Upper lobe of right lung (tissue), 1 donor: ENCODE measurements at regions not wholly inside any gene's neighbourhood (a gene's known extent, or its start where the extent isn't known, plus 50 kb on each side); places are given as distances from the start of the nearest gene placed in this dataset.

ENCODE experiments used
- ATAC-seq: fragments of 200-7000 bp; cut with Tn5 transposase; one replicate; pipeline ENCODE4 v1.9.1; 2020; ENCODE audit warnings: mild to moderate bottlenecking, moderate library complexity
- DNase-seq: peaks from one replicate; pipeline ENCODE4 v3.0.0-alpha.2; 2020
- H3K27ac ChIP-seq: fragments of 200-600 bp; one replicate; pipeline ENCODE4 v1.8.0; 2022
- H3K27me3 ChIP-seq: fragments of 200-600 bp; one replicate; pipeline ENCODE4 v1.8.0; 2022; ENCODE audit warnings: mild to moderate bottlenecking
- H3K36me3 ChIP-seq: fragments of 200-600 bp; one replicate; pipeline ENCODE4 v1.8.0; 2022
- H3K4me1 ChIP-seq: fragments of 200-600 bp; one replicate; pipeline ENCODE4 v1.8.0; 2022
- H3K4me3 ChIP-seq: fragments of 200-600 bp; one replicate; pipeline ENCODE4 v1.8.0; 2022; ENCODE audit warnings: mild to moderate bottlenecking
- H3K9me3 ChIP-seq: fragments of 200-600 bp; one replicate; pipeline ENCODE4 v1.8.0; 2022
- intact Hi-C: fragments of 100-400 bp; cut with DNase I; formaldehyde crosslinking; loops from one replicate; pipeline ENCODE4 v1.11.0; 2022
- TF ChIP-seq, protein P1 (sequence below): fragments of 200-600 bp; IDR thresholded peaks from one replicate; pipeline ENCODE4 v1.8.0; 2022; ENCODE audit warnings: antibody characterized with exemption
- donor health status: DM: no; HTN: yes; CAD: no; lungs with severe emphysema.

DNA sequence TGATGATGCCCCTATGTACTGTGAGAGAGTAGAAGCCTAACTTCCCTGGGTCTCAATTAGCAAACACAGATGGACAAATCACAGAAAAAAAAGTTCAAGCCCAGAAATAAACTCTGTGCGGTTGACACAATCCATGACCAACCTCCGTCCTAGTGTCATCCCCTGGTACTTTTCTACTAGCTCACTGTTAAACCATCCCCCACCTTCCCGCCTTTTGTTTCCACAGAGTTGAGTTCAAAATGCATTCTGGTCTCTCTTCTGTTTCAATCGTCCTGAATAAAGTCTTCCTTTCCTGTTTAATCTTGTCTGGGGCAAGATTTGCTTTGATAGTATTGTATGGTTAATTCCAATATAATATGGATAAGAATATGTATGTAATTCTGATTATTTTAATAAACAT lies 199.9 kb downstream of the SLC6A15 start:
- Histone ChIP-seq H3K27me3 (no peaks in the 10 kb centered on the region), H3K27ac (no peak overlapping the region), H3K9me3 (no peaks in the 10 kb centered on the region), H3K4me1 (no peaks in the 10 kb centered on the region), H3K36me3 (no peaks in the 10 kb centered on the region), H3K4me3 (no peak overlapping the region)
- TF ChIP-seq, protein P1, sequence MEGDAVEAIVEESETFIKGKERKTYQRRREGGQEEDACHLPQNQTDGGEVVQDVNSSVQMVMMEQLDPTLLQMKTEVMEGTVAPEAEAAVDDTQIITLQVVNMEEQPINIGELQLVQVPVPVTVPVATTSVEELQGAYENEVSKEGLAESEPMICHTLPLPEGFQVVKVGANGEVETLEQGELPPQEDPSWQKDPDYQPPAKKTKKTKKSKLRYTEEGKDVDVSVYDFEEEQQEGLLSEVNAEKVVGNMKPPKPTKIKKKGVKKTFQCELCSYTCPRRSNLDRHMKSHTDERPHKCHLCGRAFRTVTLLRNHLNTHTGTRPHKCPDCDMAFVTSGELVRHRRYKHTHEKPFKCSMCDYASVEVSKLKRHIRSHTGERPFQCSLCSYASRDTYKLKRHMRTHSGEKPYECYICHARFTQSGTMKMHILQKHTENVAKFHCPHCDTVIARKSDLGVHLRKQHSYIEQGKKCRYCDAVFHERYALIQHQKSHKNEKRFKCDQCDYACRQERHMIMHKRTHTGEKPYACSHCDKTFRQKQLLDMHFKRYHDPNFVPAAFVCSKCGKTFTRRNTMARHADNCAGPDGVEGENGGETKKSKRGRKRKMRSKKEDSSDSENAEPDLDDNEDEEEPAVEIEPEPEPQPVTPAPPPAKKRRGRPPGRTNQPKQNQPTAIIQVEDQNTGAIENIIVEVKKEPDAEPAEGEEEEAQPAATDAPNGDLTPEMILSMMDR, result no peak
- DNase-seq, result no peak
- intact Hi-C loops, result no loop called here
- no peak for ATAC-seq

DNA sequence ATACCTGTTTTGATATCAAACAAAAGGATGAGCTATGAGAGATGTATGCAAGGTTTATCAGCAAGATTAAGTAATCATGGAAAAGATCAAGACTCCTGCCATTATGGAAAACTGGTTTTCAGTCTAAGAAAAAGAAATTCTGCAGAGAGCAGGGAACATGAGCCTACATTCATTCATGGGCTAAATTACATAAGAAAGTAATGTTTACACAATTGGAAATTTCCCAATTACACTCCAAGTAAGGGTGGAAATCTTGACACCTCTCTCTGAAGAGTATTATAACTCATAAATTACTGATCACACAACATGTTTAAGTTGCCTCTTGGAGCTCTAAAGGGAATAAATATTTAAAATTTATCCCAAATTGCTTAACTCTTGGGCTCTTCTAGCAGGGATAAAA lies 206.2 kb downstream of the SLC6A15 start:
- Histone ChIP-seq H3K36me3 (no peaks in the 10 kb centered on the region), H3K27me3 (no peaks in the 10 kb centered on the region), H3K27ac (no peak overlapping the region), H3K9me3 (no peaks in the 10 kb centered on the region), H3K4me3 (no peak overlapping the region), H3K4me1 (no peaks in the 10 kb centered on the region)
- ATAC-seq, result no peak
- no peak for DNase-seq
- TF ChIP-seq, protein P1, result no peak
- intact Hi-C loops, result no loop called here

DNA sequence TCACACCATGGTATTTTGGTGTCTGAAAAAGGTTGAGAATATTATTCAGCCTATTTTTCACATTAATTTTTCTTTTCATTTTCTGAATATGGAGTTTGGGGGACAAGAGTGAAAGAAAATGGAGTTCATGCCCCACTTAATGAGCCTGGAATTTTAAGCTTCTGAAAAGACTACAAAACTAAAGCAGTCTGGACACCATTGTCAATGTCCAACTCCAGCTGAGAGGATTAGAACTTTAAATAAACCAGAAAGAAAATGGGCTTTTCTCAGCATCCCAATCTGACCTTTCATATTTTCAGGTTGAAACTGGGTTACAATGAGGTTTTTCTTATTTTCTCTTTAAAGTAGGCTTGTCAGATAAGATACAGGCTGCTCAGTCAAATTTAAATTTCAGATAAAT lies 207.7 kb downstream of the SLC6A15 start:
- ATAC-seq (no peak), DNase-seq (no peak)
- intact Hi-C loops, result no loop called here
- TF ChIP-seq, protein P1, result no peak
- Histone ChIP-seq H3K27ac (no peak overlapping the region), H3K36me3 (no peaks in the 10 kb centered on the region), H3K27me3 (no peaks in the 10 kb centered on the region), H3K4me3 (no peak overlapping the region), H3K4me1 (no peaks in the 10 kb centered on the region), H3K9me3 (no peaks in the 10 kb centered on the region)

DNA sequence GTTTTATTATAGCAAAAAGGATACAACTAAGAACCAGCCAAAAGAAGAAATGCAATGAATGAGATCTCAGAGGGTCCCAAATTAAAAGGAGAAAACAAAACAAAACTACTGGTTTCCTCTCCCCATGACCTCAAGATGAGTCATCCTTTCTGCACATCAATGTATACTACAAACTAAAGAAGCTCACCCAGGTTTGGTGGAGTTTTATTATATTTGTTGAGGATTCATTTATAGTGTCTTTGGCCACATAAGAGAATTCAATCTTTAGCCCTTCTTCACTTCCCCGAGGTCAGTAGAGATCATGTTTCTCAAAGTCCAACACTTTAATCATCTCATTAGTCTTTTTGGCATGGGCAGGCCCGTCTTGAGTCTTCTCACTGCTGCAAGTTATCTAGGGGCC lies 210.6 kb downstream of the SLC6A15 start:
- ATAC-seq, result no peak
- Histone ChIP-seq H3K4me1 (no peaks in the 10 kb centered on the region), H3K4me3 (no peak overlapping the region), H3K9me3 (no peaks in the 10 kb centered on the region), H3K27me3 (no peaks in the 10 kb centered on the region), H3K36me3 (no peaks in the 10 kb centered on the region), H3K27ac (no peak overlapping the region)
- TF ChIP-seq, protein P1, result no peak
- DNase-seq, result no peak
- intact Hi-C loops, result no loop called here

DNA sequence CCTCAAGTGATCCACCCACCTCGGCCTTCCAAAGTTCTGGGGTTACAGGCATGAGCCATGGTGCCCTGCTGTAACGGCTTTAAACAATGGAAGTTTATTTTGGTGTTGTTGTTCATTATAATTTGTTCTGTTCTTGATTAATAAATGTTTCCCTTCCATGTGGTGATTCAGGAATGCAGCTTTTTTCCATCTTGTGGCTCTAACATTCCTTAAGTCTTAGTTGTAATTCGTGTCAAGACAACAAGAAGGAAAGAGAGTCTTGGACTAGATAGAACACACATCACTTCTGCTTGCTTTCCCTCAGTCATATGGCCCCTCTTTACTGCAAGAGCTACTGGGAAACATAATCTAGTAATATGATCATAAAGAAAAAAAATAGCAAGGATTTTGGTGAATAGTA lies 211.6 kb downstream of the SLC6A15 start:
- no peak for ATAC-seq
- DNase-seq, result no peak
- no peaks in the 10 kb centered on the region for H3K9me3 ChIP-seq
- TF ChIP-seq, protein P1, result no peak
- intact Hi-C loops, result no loop called here
- no peaks in the 10 kb centered on the region for H3K36me3 ChIP-seq
- no peaks in the 10 kb centered on the region for H3K4me1 ChIP-seq
- H3K4me3 ChIP-seq, result no peak overlapping the region
- H3K27ac ChIP-seq, result no peak overlapping the region
- H3K27me3 ChIP-seq, result no peaks in the 10 kb centered on the region

DNA sequence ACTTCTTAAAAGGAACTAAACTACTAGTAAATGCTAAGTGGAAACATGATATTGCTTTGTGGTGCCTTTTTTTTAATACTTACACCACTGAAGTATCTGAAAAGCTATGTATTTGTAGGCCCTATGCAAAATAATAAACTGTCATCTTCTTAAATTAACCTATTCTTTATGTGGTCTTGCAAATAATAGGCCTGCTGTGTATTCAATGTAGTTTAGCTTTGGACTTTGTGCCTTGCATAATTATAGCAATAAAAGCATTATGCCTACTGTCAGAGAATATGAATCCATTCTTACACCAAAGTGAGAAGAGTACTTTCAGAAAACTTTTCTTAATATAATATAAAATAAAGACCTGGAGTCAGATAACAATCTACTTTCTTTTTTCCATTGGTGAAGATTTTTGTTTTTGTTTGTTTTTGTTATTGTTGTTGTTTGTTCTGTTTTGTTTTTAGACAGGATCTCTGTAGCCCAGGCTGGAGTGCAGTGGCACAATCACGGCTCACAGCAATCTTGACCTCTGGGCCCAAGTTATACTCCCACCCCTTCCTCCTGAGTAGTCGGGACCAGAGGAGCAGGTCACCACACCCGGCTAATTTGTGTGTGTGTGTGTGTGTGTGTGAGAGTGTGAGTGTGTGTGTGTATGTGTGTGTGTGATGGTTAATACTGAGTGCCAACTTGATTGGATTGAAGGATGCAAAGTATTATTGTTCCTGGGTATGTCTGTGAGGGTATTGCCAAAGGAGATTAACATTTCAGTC lies 213.8 kb downstream of the SLC6A15 start:
- TF ChIP-seq, protein P1, result no peak

More for the DNA sequence above, 213.8 kb downstream of the SLC6A15 start:
- Histone ChIP-seq H3K27ac (no peak overlapping the region), H3K27me3 (no peaks in the 10 kb centered on the region), H3K4me3 (no peak overlapping the region), H3K9me3 (no peaks in the 10 kb centered on the region), H3K36me3 (no peaks in the 10 kb centered on the region), H3K4me1 (no peaks in the 10 kb centered on the region)
- intact Hi-C loops, result no loop called here
- no peak for DNase-seq
- no peak for ATAC-seq
